ENCODE measurements at regions not wholly inside any gene's neighbourhood (a gene's known extent, or its start where the extent isn't known, plus 50 kb on each side); places are given as distances from the start of the nearest gene placed in this dataset.

DNA sequence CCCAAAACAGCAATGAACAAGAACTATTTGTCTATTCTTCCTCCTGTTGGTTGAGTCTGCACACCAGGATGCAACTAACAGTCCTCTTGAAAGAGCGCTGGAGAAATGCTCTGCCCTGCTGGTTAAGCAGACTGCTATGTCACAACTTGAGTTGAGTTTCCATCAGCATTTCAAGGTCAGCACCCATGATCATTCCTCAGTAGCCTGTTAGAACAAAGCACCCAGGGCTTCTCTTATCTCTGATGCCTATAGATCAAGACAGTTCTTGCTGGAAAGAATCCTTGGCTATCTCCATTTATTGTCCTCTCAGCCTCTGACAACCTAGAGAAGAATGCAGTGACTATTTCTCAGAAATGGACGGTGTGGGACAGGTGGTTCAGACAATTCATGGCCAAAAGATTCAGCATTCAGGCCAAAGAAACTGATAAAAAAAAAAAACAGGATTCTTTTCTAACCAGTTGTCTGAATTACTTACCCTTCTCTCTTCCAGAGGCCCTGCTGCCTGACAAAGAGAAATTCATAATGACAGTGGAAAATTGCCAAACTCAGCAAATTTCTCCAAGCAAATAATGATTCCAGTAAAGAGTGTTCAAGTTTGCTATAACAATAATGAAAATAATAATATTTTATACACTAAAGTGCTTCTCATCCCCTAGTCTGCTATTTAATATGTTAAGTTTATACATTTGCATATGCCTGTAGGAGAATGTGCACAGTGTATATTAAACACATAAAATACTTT is 306.7 kb downstream of the EMP1 start:
- DNase-seq (ENCODE audit: low spot score), result no peak

GRCh38 chr12:13499008-13499407 is 302.5 kb downstream of the EMP1 start:
- no peak for DNase-seq (ENCODE audit: low spot score)

DNA sequence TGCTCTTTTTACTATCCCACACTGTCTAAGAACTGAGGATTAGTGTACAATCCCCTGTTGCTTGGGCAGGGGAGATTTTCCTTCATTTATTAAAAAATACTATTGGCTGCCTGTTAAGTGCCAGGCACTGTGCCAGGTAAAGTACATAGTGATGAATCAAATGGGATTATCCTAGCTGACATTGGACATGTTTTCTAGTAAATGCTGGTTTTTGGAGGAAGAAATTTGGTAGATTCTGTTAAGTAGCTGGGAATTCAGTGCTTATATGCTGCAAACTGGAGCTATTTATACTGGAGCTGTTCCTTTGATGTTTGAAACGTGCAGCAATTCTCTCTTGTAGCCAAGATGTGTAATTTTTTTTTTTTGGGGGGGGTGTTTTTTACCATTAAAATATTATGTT is 299.6 kb downstream of the EMP1 start:
- DNase-seq (ENCODE audit: low spot score), result no peak

DNA sequence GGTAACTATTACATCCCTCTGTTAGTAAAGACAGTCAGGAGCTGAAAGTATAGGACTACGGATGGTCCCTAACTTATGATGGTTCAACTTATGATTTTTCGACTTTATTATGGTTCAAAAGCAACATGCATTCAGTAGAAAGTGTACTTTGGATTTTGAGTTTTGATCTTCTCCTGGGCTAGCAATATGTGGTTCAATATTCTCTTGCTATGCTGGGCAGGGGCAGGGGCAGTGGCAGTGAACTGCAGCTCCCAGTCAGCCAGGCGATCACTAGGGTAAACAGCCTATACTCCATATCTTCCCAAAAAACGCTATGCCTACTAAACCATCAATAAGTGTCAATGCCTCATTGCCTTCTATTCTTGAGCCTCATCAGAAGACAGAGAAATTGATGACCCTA is 292.7 kb downstream of the EMP1 start:
- DNase-seq (ENCODE audit: low spot score), result no peak

- DNase-seq (ENCODE audit: low spot score), result no peak
Measured at GRCh38 chr12:13487326-13487725, 290.8 kb downstream of the EMP1 start.

- no peak for DNase-seq (ENCODE audit: low spot score)
Measured at GRCh38 chr12:13486794-13487193, 290.3 kb downstream of the EMP1 start.

GRCh38 chr12:13478650-13479181 is 282.2 kb downstream of the EMP1 start:
- DNase-seq (ENCODE audit: low spot score), result no peak

- no peak for DNase-seq (ENCODE audit: low spot score)
Measured at GRCh38 chr12:13474381-13474780, 277.9 kb downstream of the EMP1 start.

DNA sequence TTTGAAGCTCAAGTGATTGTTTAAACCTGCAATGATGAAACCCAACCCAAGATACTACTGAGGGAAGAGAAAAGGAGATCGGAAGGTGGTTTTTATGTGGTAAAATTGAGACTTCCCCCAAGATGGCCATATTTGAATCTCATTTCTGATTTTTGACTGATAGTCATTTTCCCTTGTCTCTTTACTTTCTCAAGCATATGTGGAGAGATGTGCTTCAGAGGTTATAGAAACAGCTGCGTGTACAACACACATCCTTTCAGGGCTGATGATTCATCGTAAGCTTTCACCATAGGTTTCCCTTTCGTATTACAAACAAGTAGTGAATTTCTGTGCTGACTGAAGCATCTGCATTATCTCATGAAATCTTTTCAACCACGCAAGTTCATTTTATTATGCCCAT is 276.2 kb downstream of the EMP1 start:
- no peak for DNase-seq (ENCODE audit: low spot score)

- DNase-seq (ENCODE audit: low spot score), result no peak
Measured at GRCh38 chr12:13471471-13471870, 274.9 kb downstream of the EMP1 start.

- no peak for DNase-seq (ENCODE audit: low spot score)
Measured at GRCh38 chr12:13465635-13466034, 269.1 kb downstream of the EMP1 start.

GRCh38 chr12:13463189-13463588 is 266.7 kb downstream of the EMP1 start:
- no peak for DNase-seq (ENCODE audit: low spot score)

DNA sequence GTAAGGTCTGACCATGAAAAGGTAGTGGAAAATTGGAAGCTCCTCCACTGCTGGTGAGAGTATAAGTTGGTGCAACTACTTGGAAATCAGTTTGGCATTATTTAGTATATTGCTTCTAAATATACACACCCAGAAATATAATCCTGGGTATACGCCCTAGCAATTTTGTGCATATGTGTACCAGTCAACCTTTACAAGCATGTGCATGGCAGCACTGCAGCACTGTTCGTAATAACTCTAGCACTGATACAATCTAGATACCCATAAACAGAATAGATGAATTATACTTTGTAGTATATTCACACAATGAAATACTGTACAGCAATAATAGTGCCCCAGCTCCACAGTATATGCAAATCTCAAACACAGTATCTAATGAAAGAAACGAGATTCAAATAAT is 265.9 kb downstream of the EMP1 start:
- no peak for DNase-seq (ENCODE audit: low spot score)

DNA sequence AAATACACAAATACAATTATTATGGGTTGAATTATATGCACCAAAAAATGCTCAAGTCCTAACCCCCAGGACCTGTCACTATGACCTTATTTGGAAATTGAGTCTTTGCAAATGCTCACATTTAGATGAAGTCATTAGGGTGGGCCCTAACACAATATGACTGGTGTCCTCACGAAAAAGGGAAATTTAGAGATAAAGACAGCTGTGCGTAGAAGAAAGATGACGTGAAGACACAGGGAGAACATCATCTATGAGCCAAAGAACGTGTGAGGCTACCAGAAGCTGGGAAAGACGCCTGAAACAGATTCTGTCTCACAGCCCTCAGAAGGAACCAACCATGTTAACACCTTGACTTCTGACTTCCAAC is 259.2 kb downstream of the EMP1 start:
- no peak for DNase-seq (ENCODE audit: low spot score)

GRCh38 chr12:13454991-13455777 is 258.7 kb downstream of the EMP1 start:
- DNase-seq (ENCODE audit: low spot score), result no peak

GRCh38 chr12:13452955-13453570 is 256.5 kb downstream of the EMP1 start:
- DNase-seq (ENCODE audit: low spot score), result no peak

- no peak for DNase-seq (ENCODE audit: low spot score)
Measured at GRCh38 chr12:13451776-13452175, 255.2 kb downstream of the EMP1 start.

DNA sequence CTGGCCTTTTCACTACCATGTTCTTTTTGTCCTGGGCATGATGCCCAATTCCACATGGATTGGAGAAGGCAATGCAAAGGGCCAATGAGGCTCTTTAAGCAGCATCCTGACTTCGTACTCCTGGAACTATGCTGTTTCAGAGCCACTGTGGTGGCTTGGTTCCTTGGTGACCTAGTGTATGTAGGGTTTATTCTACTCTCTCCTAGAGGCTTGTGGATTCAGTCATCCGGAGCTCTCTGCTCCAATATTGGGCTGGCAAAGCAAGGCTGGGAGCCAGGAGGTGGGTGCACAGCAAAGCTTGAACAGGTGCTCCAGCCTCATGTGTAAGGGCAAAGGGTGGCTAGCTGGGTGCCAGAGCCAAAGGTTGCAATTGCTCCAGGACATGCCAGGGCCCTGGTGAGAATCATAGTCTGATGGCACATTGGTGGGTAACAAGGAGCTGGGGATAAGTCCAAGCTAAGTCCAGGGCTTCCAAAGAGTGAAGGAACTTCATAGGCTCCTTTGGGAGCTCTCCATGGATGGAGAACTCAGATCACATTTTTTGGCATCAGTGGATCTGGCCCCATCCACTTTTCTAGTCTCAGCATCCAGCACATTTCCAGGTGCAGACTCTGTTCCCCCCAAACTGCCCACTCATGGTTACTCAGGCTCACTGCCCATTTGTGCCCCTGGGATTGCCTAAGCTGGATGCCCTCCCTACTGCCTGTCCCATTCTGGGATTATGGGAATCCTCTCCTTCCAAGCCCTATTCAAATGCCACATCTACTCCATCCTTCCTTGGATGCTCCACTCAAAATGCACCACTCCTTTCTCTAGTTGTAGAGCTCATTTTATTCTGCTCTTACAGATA is 253.9 kb downstream of the EMP1 start:
- DNase-seq (ENCODE audit: low spot score), result no peak

GRCh38 chr12:13444076-13444475 is 247.6 kb downstream of the EMP1 start:
- DNase-seq (ENCODE audit: low spot score), result no peak

- no peak for DNase-seq (ENCODE audit: low spot score)
Measured at GRCh38 chr12:13443498-13443897, 247.0 kb downstream of the EMP1 start.

DNA sequence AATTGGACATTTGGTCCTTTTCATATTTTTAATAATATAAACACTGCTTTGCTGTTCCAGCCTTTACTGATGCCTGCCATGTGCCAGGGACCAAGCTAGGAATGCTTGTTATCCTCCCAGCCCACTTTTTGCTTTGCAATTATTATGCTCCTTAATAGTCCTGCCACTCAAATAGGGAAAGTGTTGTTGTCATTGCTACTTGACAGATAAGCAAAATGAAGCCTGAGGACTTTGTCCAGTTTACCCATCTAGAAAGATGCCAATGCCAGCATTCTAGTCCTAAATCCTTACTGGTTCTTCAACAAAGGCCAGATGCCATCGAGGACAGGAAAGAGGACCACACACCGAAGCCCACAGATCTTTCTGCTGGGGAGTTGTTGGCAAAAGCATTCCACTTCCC is 246.5 kb downstream of the EMP1 start:
- DNase-seq (ENCODE audit: low spot score), result no peak

DNA sequence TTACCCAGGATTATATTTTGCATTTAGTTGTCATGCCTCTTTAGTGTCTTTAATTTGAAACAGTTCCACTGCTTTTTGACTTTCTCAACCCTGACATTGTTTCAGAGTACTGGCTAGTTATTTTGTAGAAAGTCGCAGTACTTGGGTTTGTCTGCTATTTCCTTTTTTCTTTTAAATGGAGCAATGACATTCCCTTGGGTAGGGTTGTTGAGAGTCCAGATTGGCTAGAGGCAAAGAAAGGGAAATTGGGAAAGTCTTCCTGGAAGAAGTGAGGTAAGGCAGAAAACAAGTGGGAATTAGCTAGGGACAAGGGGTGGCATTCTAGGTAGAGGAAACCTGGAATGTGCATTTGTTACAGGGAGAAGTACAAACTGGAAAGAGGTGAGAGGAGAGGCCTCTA is 245.9 kb downstream of the EMP1 start:
- no peak for DNase-seq (ENCODE audit: low spot score)

Measured in kidney capillary endothelial cell (primary cell).